22Rv1 (cell line): ENCODE measurements at regions not wholly inside any gene's neighbourhood (a gene's known extent, or its start where the extent isn't known, plus 50 kb on each side); places are given as distances from the start of the nearest gene placed in this dataset.

ENCODE experiments used
- ZFX ChIP-seq: fragments of 450-650 bp; IDR thresholded peaks from 2 replicates; pipeline ENCODE4 v1.6.1; 2017; ENCODE audit warnings: antibody characterized with exemption, borderline replicate concordance
- TF ChIP-seq, protein P1 (sequence below): fragments of 450-650 bp; IDR thresholded peaks from 2 replicates; pipeline ENCODE4 v1.5.1; 2017; ENCODE audit warnings: mild to moderate bottlenecking

DNA sequence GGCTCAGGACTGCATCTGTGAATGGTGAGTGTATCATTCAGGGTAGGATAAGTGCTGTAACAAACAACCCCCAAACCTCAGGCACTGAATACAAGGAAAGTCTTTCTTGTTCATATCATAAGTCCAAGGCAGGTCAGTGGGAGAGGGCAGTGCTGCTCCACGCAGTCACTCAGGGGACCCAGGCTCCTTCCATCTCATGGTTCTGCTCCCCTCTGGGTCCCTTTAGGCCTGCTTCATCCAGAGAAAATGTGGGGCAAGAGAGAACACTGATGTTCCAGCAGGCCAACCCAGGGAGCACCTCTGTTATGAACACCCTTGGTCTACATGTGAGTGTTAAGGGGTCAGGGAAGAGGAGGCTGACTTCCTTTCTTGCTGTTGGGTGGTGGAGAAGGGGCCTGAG, 187.8 kb downstream of the CHST1 start:
- TF ChIP-seq, protein P1, sequence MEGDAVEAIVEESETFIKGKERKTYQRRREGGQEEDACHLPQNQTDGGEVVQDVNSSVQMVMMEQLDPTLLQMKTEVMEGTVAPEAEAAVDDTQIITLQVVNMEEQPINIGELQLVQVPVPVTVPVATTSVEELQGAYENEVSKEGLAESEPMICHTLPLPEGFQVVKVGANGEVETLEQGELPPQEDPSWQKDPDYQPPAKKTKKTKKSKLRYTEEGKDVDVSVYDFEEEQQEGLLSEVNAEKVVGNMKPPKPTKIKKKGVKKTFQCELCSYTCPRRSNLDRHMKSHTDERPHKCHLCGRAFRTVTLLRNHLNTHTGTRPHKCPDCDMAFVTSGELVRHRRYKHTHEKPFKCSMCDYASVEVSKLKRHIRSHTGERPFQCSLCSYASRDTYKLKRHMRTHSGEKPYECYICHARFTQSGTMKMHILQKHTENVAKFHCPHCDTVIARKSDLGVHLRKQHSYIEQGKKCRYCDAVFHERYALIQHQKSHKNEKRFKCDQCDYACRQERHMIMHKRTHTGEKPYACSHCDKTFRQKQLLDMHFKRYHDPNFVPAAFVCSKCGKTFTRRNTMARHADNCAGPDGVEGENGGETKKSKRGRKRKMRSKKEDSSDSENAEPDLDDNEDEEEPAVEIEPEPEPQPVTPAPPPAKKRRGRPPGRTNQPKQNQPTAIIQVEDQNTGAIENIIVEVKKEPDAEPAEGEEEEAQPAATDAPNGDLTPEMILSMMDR, result no peak
- no peak for TF ChIP-seq ZFX
